ENCODE measurements at regions not wholly inside any gene's neighbourhood (a gene's known extent, or its start where the extent isn't known, plus 50 kb on each side); places are given as distances from the start of the nearest gene placed in this dataset.
"Not testable (repeated sequence)": the region's sequence is repeated elsewhere in the genome, so short reads cannot be mapped to it uniquely, and the experiment has no call there.

DNA sequence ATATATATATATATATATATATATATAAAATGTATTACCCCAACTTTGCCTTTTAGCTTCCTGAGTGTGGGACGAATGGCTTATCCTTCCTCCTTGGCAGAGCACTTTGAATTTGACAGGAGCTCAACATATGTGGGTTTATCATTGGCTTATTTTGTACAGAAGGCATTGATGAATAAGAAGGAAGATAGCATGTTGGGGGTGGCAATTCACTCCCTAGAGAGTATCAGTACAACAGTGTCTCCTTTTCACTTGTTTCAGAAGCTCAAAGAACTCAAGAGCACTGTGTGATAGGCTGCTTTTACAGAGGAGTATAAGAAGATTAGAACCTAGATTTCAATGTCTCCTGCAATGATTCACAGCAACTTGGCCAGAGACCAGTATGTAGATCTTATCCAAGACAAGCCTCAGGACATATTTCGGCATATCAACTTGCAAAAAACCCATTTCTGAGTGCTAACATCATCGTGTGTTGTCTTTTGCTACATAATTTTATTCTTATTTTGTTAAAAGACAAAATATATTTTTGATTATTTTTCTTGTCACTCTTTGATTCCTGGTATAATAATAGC, 345.8 kb downstream of the SOCS6 start:
- no peak for DNase-seq

- DNase-seq: no peak
These were observed 338.4 kb downstream of the SOCS6 start for GRCh38 chr18:70627182-70627802.

GRCh38 chr18:70622622-70623419, 334.0 kb downstream of the SOCS6 start:
- no peak for DNase-seq

GRCh38 chr18:70621710-70622109, 332.9 kb downstream of the SOCS6 start:
- no peak for DNase-seq

- no peak for DNase-seq
These were observed 332.2 kb downstream of the SOCS6 start for GRCh38 chr18:70620837-70621612.

DNA sequence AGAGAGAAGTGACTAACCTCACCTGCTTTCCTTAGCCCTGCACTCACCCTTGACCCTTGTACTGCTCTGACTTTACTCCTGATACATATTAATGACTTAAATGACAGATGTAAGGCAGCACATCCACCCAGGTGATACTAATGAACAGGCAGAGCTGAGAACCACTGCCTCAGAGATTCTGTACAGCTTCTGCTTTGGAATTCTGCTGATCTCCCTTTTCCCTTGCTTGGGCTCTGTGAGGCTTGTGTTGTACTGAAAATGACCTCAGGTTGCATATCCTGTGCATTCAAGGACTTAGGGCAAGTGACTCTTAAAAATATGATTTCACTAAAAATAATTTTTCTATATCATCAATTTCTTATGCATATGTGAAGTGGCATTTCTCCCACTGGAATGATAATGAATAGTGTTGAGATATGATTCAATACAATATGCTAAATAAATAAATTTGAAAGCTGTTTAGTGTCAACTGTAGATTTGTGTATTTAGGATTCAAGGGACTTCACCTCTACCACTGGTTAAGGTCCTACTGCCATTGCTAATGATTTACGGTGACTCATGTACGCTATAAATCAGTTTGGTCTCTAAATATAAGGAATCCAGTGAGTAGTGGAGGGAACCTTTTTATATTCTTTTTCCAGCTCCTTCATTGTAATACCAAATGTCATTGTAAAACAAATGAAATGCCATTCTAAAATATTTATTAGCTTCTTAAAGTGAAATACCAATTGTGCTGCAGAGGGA, 328.3 kb downstream of the SOCS6 start:
- no peak for DNase-seq

DNA sequence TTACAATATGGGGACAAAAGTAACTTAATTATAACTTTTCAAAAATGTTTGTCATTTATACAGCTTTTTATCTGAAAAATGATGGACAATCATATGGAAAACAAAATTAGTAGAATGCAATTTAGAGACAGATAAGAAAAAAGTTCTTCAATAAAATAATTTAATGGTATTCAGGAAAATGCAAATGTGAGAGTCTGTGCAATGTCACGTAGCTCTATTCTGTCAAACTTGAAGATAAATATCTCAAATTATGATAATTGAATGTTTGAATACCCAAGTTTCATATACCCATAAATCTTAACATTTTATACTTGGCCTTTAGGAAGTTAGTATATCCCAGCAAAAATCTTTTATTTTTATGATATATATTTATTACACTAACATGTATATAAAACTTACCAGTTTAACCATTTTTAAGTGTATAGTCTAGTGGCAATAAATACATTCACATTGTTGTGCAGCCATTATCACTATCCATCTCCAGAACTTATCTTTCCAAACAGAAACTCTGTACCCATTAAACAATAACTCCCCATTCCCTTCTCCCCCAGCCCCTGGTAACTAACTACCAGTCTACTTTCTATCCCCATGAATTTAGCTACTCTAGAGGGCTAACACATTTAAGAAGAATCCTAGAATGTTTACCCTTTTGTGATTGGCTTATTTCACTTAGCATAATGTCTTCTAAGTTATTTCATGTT, 311.5 kb downstream of the SOCS6 start:
- DNase-seq: no peak

DNA sequence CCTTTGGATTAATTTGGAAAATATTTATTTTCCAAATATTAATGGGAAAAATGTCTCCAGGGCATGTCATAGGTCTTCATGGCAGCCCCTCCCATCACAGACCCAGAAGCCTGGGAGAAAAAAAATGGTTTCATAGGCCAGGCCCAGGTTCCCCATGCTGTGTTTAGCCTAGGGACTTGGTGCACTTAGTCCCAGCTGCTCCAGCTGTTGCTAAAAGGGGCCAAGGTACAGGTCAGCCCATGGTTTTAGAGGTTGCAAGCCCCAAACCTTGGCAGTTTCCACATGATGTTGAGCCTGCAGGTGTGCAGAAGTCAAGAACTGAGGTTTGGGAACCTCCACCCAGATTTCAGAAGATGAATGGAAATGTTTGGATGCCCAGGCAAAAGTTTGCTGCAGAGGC, 309.6 kb downstream of the SOCS6 start:
- DNase-seq: no peak

- no peak for DNase-seq
These were observed 294.1 kb downstream of the SOCS6 start for GRCh38 chr18:70582981-70583380.

DNA sequence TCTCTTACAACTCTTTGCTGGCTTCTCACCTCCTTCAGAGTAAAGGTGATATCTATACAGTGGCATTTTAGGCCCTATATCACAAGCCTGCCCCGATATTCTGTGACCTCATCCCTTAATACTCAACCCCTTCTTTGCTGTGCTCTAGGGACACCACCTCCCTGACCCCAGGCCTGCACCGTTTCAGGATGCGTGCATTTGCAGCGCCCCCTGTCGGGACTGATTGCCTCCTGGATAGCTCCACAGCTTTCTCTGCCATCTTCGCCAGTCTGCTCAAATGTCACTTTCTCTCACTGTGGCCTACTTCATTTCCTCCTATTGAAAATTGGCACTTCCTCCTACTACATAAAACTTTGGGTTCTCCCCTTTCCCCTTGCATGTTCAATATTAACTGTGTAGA, 289.6 kb downstream of the SOCS6 start:
- no peak for DNase-seq

GRCh38 chr18:70577023-70577420, 288.2 kb downstream of the SOCS6 start:
- no peak for DNase-seq

DNA sequence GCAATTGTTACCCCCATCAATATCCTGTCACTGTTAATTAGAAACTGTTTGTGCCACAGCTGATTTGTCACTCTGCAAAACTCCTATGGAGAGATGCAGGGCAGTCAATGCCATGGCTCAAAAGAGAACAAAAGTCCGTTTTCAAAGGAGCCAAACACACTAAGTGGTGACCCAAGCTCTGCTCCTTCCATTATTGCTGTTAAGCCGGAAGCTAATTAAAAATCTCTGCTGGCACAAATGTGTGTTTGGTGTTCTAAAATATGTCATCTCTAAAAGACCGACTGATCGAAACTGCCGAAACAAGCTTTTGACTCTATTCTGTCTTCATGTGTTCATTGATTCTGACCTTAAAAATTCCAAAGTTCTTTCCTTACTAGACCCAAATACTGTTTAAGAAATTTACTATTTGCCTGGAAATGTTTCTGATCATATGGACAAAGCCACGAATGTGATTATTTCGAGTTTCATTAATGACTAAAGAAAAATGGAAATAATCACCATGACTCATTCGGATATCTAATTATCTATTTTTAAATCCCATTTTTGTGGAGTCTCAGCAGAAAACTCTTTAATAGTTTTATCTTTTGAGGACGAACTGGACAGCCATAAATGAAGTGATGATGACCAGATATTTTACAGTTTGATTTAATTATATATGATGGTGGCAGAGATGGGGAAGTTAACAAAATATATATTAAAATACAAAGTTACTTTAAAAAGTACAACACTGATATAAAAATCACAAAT, 287.6 kb downstream of the SOCS6 start:
- DNase-seq: no peak

GRCh38 chr18:70574951-70575350, 286.1 kb downstream of the SOCS6 start:
- not testable (repeated sequence) for DNase-seq

DNA sequence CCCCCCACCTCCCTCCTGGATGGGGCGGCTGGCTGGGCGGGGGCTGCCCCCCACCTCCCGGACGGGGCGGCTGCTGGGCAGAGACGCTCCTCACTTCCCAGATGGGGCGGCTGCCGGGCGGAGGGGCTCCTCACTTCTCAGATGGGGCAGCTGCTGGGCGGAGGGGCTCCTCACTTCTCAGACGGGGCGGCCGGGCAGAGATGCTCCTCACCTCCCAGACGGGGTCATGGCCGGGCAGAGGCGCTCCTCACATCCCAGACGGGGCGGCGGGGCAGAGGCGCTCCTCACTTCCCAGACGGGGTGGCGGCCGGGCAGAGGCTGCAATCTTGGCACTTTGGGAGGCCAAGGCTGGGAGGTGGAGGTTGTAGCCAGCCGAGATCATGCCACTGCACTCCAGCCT, 280.8 kb downstream of the SOCS6 start:
- DNase-seq: not testable (repeated sequence)

DNA sequence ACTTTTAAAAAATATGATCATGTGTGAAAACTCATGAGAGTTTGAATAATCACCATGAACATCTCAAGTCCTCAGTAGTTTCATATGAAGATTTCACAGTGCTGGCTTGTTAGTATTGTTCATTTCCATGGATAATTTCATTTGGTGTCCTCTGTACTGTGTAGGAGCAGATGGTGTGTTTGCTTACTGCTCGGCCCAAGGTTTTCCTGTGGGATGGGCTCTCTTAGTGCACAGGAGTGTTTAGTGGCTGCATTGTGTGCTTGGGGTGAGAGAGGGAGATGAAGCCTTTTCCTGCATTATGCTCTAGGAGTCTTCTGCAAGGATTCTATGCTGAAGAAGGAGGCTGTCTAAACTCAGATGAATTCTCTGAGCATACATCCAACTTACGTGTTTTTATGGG, 270.6 kb downstream of the SOCS6 start:
- DNase-seq: no peak

GRCh38 chr18:70558371-70558770, 269.5 kb downstream of the SOCS6 start:
- DNase-seq: no peak

- DNase-seq: no peak
These were observed 266.1 kb downstream of the SOCS6 start for GRCh38 chr18:70554854-70555445.

- DNase-seq: peak in 1 of 58 donors; percentile 16
These were observed 265.1 kb downstream of the SOCS6 start for GRCh38 chr18:70553936-70554260.

GRCh38 chr18:70553245-70553935, 264.5 kb downstream of the SOCS6 start:
- no peak for DNase-seq

All from anterior cingulate cortex (tissue), 58 donors.